ENCODE measurements at regions not wholly inside any gene's neighbourhood (a gene's known extent, or its start where the extent isn't known, plus 50 kb on each side); places are given as distances from the start of the nearest gene placed in this dataset.
"Not testable (repeated sequence)": the region's sequence is repeated elsewhere in the genome, so short reads cannot be mapped to it uniquely, and the experiment has no call there.

DNA sequence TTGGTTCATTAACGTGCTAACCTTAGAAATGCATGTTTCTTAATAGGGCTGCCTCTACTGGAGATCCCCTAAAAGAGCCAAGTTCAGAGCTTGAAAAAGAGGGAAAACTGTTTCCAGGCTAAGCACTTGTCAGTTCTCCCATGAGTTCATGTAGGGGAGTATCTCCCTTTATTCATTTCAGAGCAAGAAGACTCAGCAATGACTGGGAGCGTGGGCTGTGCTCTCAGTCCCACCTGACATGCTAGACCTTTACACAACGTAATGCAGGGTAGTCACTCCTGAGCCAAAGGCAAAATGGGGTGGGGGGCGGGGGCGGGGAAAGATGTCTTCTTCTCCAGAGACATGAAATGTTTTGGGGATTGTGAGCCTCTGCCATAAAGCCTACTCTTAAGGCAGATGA lies 420.1 kb upstream of the MCTP2 start:
- no peak for DNase-seq

DNA sequence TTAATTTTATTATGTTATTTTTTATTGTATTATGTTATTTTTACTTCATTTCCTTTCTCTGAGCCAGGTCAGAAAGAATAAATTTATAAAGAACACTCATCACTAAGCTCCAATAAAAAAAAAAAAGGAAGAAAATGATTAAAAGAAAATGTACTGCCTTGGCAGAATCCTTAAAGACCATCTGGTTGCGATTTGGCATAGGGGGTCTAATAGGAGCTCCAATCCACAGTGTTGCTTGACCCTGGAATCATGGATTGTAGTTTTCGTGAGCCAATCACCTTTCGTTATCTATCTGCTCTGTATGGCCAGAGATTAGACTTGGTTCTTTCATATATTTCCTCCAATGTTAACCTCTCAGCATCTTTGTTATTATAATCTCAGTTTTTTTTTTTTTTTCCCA lies 421.8 kb upstream of the MCTP2 start:
- no peak for DNase-seq

DNA sequence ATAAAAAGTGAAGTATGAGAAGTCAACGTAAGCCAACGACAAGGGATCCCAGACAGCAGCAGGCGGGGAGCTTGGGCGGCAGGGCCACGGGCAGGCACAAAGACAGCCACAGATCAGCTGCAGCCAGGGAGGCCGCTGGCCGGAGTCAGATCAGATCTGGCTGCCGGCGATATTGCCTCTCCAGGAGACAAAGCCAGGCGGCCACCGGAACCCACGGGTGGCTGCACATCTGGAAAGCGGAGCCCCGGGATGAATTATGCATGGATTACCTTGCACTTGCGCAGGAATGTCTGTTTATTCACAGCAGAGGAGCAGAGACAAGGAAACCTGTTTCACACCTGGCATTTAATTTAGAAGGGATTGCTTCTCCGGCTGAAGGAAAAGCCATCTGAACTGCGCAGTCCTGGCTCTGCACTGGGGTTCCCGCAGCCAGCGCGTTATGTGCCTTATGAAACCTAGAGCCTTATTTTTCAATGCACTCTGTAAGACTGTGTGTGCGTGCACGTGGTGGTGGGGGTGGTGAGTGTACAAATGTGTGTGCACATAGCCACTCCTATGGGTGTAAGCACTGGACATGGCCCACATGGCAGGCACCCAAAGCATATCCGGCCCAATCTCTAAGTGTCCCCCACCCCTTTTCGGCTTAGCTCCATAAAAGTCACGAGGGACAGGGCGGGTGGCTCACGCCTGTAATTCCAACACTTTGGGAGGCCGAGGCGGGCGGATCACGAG lies 427.8 kb upstream of the MCTP2 start:
- no peak for DNase-seq

DNA sequence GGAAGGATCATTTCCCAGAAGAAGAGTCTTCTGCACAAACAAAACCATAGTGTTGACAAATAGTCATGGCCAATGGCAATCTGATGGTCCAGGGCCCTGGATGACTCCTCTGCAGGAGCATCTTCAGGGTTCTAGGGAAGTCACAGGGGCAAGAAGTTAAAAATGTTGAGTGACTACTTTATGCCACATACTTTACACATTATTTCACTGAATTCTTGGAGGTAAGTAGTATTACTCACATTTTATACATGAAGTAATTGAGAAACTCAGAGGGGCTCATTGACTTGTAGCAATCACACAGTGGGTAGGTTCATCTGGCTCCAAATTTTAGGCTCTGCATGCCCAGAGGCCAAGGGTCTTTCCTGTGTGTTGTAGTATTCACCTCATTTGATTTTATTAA lies 430.2 kb upstream of the MCTP2 start:
- DNase-seq = no peak

DNA sequence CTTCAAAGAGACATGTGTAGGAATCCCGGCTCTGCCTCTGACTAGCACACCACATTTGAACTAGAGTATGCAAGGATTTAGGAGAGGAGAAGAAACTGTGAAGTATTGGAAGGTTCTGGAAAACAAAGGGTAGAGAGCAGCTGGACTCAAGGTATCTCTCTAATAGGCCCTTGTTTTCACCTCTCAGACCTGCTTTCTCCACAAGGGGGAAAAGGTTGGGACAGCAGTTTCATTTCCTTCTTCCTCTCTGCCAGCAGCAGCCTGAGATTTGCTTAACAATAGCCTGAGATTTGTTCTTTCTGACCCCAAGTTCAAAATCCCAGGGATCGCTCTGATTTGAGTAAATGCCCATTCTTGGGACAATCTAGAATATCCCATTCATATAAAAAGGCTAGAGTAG lies 430.6 kb upstream of the MCTP2 start:
- no peak for DNase-seq

DNA sequence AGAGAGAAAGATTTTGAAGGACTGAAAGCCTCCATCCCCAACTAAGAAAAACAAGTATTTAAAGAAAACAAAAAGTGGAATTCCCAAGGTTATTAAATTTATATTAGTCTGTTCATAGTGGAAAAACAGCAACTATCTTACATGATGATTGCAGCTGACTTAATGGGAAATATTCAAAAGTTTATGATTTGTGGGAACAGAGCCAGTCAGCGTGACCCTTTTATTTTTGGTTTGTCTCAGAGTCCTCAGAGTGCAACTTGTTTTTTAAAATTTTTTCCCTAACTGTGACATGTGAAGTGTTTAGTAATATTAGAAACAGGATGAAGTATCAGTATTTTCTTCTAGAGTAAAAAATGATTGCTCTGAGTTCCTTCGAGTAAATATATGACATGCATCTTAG lies 441.9 kb upstream of the MCTP2 start:
- no peak for DNase-seq

DNA sequence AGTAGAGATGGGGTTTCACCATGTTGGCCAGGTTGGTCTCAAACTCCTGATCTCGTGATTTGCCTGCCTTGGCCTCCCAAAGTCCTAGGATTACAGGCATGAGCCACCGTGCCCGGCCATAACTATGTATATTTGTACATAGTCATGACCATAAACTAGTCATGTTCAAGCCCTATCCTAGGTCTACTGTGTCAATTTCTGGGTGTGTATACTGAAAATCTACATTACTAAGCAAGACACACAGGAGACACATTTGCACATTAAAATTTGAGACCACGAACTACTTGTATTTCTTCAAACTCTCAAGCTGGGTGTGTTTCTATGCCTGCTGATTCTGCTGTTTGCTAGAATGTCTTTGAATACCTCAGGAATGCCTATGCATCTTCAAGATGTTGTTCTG lies 451.3 kb upstream of the MCTP2 start:
- no peak for DNase-seq

DNA sequence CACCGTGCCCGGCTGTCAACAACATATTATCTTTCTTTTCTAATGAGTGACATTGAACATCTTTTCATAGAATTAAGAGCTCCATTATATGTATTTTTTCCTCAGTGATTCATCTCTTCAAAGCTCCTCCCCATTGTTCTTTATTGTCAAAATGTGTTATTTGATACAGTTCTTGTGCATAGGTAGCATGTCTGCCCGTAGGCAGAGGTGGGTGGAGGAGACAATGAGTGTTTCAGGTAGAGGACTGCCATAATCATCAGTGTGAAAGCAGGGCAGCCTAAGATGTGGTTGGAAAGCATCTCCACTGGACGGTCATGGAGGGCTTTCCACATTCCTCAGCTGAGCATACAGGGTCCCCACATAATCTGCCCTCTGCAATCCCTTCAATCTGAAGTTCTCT lies 452.0 kb upstream of the MCTP2 start:
- no peak for DNase-seq

DNA sequence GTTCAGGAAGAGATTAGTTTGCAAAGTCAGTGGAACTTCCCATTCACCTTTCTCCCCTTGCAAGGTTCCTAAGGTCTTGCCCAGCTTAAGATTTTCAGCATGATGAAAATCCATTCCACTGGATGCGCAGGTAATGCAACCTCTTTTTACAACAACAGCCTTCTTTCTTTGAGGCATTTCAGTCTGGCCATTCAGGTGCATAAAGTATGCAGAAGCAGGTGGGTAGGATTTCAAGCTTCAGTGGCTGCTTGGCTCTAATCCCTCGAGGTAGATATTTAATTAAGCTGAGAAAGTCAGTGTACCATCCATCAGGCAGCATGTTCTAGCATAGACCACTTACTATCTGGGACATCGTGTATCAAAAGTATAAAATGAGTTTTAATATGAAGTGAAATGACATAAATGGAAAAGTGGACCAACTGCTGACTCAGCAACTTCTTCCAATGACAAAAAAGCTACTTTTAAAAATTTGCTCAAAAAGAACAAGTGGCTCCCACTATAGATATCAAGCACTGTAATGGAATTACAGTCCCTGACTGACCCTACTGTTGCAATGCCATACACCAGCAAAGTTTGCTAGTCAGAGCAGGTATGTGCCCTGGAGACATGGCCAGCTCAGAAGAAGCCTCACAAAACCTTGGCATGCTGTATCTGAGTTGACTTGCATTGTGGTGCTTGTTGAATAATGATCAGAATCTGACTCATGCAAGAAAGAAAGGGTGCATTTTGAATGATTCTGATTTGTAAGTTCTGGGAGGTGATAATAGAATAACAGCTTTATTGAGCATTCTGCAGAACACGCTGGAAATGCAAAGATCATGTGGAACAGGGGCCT lies 459.9 kb upstream of the MCTP2 start:
- no peak for DNase-seq

DNA sequence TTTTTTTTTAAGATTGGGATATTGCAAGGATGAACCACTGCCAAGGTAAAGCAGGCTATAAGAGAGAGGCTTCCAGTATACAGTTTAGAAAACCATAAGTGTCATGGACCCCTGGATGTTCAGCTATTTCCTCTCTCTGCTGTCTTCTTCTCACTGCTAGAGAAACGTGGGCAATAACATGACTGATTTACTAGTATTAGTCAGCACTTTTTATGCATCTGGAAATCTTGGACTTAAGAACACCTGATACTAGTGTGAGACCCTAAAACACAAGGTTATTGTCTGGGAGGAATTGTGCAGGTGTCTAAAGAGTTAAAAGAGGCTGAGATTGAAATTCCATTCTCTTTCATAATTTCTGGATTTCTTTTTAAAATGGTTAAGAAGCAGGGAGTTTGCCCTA lies 460.6 kb upstream of the MCTP2 start:
- DNase-seq = no peak

DNA sequence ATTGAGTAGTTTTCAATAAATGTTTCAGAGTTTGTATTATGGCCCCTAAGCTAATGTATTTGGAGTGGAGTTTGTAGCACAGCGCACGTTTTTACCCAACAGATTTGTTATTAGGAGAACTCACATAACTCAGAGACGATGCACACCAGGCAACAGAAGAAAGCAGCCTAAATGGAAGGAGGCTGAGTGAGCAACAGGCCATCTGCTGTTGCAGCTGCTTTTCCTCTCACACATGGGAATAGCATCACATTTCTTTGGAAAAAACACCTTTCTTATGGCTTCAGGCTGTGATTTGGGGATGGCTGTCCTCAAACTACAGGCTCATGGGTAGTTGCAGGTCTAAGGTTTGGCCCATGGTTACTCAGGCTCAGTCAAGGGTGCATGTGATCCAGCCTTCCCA lies 469.3 kb upstream of the MCTP2 start:
- DNase-seq = no peak

DNA sequence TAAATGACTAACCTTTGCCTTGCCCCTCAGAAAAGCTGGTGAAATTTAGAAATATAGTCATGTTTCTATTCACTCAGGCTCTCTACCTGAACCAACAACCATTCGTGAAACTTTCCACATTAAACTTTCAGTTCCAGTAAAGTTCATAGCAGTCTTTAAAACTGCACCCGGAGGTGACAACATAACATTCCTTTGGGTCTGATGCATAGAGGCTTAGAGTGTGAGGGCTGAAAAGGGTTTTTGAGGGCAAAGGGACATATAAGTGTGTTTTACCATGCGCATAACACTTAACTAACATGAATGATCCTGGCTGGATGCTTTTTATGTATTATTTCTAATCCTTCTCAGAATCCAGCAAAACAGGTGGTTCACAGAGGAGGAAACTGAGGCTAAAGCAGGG lies 471.7 kb upstream of the MCTP2 start:
- no peak for DNase-seq

DNA sequence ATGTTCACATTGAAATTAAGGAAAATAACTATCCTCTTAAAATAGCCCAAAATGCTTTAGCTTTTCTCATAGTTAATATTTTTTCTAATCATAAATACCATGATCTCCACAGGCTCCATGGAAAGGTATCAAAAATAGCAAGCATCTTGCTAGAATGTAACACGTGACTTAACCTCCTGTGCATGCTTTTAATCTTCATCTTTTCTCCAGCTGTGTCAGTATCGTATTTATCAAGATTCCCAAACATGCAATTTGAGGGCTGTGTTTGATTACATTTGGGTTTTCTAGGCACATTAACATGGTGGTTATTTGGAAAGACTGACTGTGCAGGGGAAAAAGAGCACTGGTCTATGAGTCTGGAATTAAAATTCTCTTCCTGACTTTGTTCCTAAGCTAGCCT lies 472.5 kb upstream of the MCTP2 start:
- DNase-seq = no peak

DNA sequence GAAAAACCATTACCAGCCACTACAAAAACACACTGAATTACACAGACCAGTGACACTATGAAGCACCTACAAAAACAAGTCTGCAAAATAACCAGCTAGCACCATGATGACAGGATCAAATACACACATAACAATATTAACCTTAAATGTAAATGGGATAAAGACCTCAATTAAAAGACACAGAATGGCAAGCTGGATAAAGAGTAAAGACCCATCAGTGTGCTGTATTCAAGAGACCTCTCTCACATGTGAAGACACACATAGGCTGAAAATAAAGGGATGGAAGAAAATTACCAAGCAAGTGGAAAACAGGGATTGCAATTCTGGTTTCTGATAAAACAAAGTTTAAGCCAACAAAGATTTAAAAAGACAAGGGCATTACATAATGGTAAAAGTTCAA lies 482.7 kb upstream of the MCTP2 start:
- no peak for DNase-seq

DNA sequence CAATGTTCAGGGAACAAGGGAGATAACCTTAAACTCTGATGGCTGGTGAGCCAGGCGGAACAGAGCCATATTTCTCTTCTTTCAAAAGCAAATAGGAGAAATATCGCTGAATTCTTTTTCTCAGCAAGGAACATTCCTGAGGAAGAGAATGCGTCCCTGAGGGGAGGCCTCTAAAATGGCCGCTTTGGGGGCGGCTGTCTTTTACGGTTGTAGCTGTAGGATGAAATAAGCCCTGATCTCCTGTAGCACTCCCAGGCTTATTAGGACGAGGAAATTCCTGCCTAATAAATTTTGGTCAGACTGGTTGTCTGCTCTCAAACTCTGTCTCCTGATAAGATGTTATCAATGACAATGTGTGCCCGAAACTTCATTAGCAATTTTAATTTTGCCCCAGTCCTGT lies 496.4 kb upstream of the MCTP2 start:
- not testable (repeated sequence) for DNase-seq

DNA sequence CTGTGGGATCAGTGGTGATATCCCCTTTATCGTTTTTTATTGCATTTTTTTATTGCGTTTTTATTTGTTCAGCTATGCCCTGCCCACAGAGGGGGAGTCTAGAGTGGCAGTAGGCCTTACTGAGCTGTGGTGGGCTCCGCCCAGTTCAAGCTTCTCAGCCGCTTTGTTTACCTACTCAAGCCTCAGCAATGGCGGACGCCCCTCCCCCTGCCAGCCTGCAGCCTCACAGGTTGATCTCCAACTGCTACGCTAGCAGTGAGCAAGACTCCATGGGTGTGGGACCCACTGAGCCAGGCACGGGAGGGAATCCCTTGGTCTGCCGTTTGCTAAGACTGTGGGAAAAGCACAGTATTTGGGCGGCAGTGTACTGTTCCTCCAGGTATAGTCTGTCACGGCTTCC lies 500.6 kb upstream of the MCTP2 start:
- DNase-seq = no peak

DNA sequence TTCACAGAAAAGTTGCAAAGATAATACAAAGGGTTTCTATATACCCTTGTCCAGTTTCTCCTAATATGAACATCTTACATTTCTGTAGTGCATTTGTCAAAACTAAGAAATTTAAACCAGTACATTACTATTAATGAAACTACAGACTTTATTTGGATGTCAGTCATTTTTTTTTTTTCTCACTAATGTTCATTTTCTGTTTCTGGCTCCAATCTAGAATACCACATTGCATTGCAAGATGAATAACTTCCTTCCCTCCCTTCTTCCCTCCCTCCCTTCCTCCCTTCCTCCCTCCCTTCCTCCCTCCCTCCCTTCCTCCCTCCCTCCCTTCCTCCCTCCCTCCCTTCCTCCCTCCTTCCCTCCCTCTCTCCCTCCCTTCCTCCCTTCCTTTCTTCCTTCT lies 509.2 kb upstream of the MCTP2 start:
- no peak for DNase-seq

DNA sequence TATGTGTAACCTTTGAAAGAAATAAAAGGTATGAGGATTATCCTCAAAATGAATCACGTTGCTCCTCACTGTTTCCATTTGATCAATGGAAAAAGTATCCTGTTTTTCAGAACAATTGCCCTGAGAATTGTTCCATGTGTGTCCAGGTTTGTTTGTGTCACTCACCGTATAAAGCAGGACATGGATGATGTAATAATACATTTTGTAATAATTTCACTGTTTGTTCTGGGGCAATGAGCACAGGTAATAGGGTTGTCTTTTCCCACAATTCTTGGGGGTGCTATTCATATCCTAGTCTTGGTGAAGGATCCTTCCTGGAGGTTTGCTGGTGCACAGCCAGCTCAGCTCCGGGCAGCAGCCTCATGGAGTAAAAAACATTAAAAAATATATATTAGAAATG lies 510.8 kb upstream of the MCTP2 start:
- no peak for DNase-seq

DNA sequence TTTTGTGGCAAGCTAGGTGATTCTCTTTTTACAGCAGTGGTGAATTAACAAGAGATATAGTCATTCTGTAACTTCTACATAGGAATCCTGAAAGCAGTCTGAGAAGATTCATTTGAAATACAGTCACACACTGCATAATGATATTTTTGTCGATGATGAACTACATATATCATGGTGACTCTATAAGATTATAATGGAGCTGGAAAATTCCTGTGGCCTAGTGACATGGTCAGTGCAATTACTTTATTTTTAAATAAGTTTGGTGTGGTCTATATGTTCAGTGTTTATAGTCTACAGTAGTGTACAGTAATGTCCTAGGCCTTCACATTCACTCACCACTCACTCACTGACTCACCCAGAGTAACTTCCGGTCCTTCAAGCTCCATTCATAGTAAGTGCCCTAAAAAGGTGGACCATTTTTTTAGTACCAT lies 511.4 kb upstream of the MCTP2 start:
- no peak for DNase-seq

DNA sequence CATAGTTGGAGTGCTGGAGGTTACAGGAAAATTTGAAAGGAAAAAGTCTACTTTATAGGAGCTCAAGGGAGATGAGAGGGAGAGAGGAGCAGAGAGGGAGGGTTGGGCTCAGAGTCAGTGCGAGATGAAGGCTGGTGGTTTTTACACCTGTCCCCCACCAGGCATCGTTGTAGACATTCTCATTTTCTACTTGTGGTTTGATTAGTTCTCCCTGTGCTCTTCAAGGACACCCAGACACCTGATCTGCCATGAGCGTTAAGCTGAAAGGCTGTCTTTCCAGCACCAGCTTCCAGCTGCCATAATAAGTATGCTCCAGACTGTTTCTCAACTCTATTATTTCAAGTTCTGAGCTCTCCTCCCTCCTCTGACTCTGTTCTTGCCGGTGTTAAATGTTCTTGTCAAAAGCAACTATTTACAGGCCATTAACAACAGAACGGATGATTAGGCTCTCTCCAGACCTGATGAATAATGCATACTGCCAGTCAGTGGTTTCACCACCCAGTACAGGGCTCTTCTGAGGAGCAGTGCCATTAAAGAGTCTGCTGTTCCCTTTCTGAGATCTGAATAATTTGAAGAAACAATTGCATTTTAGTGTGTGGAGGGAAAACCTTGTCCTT lies 514.6 kb upstream of the MCTP2 start:
- DNase-seq = no peak

DNA sequence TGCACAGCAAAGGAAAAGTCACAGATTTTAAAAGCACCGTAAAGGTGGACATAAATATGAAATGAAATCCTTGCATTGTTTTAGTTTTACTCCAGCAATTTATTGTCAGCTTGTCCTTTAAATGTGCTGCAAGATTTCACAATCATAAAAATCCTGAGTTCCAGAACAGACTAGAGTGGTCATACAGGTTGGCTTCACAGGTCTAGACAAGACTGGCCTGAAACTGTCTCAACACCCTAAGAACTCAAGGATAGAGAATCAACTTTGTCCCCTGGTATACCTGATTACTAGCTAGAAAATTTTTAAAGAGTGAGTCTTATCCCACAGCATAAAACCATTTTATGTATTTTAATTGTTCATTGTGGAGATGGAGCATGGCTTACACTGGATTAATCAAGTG lies 521.7 kb upstream of the MCTP2 start:
- DNase-seq = no peak

DNA sequence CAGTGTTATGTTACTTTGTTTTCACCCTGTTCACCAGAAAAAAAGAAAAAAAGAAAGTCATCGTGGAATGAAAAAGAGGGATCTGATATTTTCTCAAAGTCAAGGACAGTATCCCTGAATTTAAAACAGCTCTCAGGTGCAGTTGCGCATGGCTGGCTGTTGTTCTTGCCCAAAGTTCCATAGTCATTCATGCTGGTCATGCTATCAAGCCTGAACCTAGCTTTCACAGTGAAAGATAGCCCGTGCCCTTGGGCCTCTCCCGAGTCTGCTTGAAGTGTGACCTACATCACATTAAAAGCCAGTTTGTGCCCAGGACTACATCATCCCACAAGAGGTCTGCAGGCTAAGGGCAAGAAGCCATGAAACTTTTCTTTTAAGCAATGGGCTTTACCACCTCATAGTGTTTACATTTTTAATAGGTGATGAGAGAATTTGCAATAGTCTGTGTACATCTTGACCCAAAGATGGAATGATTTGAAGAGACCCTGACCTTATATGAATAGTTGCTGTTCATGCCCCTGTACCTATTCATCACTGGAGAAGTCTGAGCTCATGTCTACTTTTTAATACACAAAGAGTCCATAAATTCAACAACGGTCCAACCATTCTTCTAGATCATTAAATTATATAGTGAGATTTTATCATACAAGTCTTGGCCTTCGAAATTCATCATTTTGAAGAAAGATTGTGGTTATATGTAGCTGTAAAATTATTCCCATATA lies 522.5 kb upstream of the MCTP2 start:
- DNase-seq = no peak

DNA sequence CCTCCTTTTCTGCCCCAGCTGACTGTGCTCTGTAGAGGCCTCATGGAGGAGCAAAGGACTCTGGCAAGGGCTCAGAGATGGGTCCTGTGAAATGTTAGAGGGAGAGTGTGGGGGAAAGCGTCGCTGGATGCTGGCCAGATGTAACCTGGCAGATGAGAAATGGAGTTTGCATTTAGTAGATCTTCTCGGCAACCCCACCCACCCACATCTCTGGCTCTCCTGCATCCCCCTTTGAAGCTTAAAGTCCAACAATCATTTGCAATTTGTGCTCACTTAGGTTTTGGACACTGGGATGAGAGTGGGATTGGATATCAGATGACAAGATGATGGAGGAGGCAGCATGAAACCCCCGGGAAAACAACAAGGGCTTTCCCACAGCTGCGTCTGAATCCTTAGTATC lies 523.6 kb upstream of the MCTP2 start:
- DNase-seq = no peak
